GM23338 (cell line): ENCODE measurements at regions not wholly inside any gene's neighbourhood (a gene's known extent, or its start where the extent isn't known, plus 50 kb on each side); places are given as distances from the start of the nearest gene placed in this dataset.

Experiments used
- ATAC-seq: fragments of 200-7000 bp; cut with Tn5 transposase; 3 replicates; pipeline ENCODE4 v1.9.1; 2020
- DNase-seq: peaks from one replicate; pipeline ENCODE4 v3.0.0-alpha.2; 2015; ENCODE audit warnings: low spot score
- H2AFZ ChIP-seq: fragments of 200-600 bp; sonication (generic); 2 replicates; pipeline ENCODE4 v1.8.0; 2016; ENCODE audit warnings: antibody characterized with exemption, mild to moderate bottlenecking, moderate library complexity
- H3F3A ChIP-seq: fragments of 200-600 bp; sonication (generic); replicated peaks from 2 replicates; pipeline ENCODE4 v1.8.0; 2017; ENCODE audit warnings: antibody characterized with exemption, mixed run types, low read depth
- H3K27ac ChIP-seq: fragments of 200-600 bp; sonication (generic); 2 replicates; pipeline ENCODE4 v1.6.1; 2016; ENCODE audit warnings: low read depth
- H3K27me3 ChIP-seq: fragments of 200-600 bp; sonication (generic); 2 replicates; pipeline ENCODE4 v1.8.0; 2016; ENCODE audit warnings: mild to moderate bottlenecking, mixed run types, moderate library complexity; ENCODE audit not compliant: insufficient read depth
- H3K36me3 ChIP-seq: fragments of 200-600 bp; sonication (generic); 2 replicates; pipeline ENCODE4 v1.8.0; 2016; ENCODE audit warnings: mild to moderate bottlenecking; ENCODE audit not compliant: insufficient read depth
- H3K4me1 ChIP-seq: fragments of 200-600 bp; sonication (generic); 2 replicates; pipeline ENCODE4 v1.8.0; 2016; ENCODE audit warnings: mild to moderate bottlenecking, moderate library complexity; ENCODE audit not compliant: insufficient read depth
- H3K4me2 ChIP-seq: fragments of 200-600 bp; sonication (generic); 2 replicates; pipeline ENCODE4 v1.7.1; 2017; ENCODE audit warnings: mixed run types
- H3K4me3 ChIP-seq: fragments of 200-600 bp; sonication (generic); 2 replicates; pipeline ENCODE4 v1.6.1; 2016; ENCODE audit warnings: mixed run types
- H3K79me2 ChIP-seq: fragments of 200-600 bp; sonication (generic); replicated peaks from 2 replicates; pipeline ENCODE4 v1.8.0; 2017; ENCODE audit warnings: mild to moderate bottlenecking; ENCODE audit not compliant: insufficient read depth
- H3K9me2 ChIP-seq: fragments of 200-600 bp; sonication (generic); 2 replicates; pipeline ENCODE4 v1.8.0; 2017; ENCODE audit not compliant: insufficient read depth
- H4K20me1 ChIP-seq: fragments of 200-600 bp; sonication (generic); replicated peaks from 2 replicates; pipeline ENCODE4 v1.8.0; 2017; ENCODE audit warnings: mild to moderate bottlenecking; ENCODE audit not compliant: insufficient read depth
- H3K27ac Mint-ChIP-seq: 2 replicates; pipeline ENCODE4 v1.8.0; 2020; ENCODE audit warnings: inconsistent platforms, mild to moderate bottlenecking, moderate library complexity, mixed read lengths
- H3K27me3 Mint-ChIP-seq: 3 replicates; pipeline ENCODE4 v1.8.0; 2022; ENCODE audit warnings: low read depth, mild to moderate bottlenecking, moderate library complexity, mixed read lengths, inconsistent platforms; ENCODE audit not compliant: insufficient read depth, poor library complexity
- H3K36me3 Mint-ChIP-seq: 3 replicates; pipeline ENCODE4 v1.8.0; 2021; ENCODE audit warnings: low read depth, mild to moderate bottlenecking, inconsistent platforms, moderate library complexity, mixed read lengths
- H3K4me1 Mint-ChIP-seq: 3 replicates; pipeline ENCODE4 v1.8.0; 2020; ENCODE audit warnings: mild to moderate bottlenecking, inconsistent platforms, mixed read lengths
- H3K4me3 Mint-ChIP-seq: 3 replicates; pipeline ENCODE4 v1.8.0; 2021; ENCODE audit warnings: moderate library complexity, mild to moderate bottlenecking, inconsistent platforms, mixed read lengths
- H3K9me3 Mint-ChIP-seq: 3 replicates; pipeline ENCODE4 v1.8.0; 2020; ENCODE audit warnings: moderate library complexity, mild to moderate bottlenecking, inconsistent platforms, mixed read lengths
- EZH2 ChIP-seq: fragments of 200-600 bp; sonication (generic); IDR thresholded peaks from one replicate; pipeline ENCODE4 v1.8.0; 2017; ENCODE audit warnings: antibody characterized with exemption, mild to moderate bottlenecking, low read depth; ENCODE audit not compliant: unreplicated experiment
- JUNB ChIP-seq: IDR thresholded peaks from one replicate; pipeline ENCODE4 v1.6.1; 2016; ENCODE audit warnings: antibody characterized with exemption; ENCODE audit not compliant: unreplicated experiment
- NANOG ChIP-seq: IDR thresholded peaks from 2 replicates; pipeline ENCODE4 v1.6.1; 2016; ENCODE audit warnings: antibody characterized with exemption, borderline replicate concordance
- ZNF331 ChIP-seq: fragments of 250-450 bp; sonication (Bioruptor Pico); IDR thresholded peaks from 2 replicates; pipeline ENCODE4 v1.5.0; 2020; ENCODE audit warnings: low read depth, mild to moderate bottlenecking, moderate library complexity
- ZNF462 ChIP-seq: fragments of 250-450 bp; sonication (Bioruptor Pico); IDR thresholded peaks from 2 replicates; pipeline ENCODE4 v1.5.0; 2020; ENCODE audit warnings: mild to moderate bottlenecking, moderate library complexity

DNA sequence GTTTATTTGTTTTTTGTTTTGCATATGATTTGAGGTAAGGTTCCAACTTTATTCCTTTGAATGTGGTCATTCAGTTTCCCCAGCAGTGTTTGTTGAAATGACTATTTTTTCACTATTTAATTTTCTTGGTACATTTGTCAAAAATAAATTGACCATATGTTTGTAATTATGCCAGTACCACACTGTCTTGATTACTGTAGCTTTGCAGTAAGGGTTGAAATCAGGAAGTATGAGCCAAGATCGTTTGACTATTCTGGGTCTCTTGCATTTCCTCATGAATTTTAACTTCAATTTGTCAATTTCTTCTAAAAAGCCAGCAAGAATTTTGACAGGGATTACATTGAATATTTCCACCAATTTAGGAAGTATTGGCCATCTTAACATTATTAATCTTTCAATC, 199.3 kb upstream of the PPFIA2 start (continued):
- TF ChIP-seq ZNF462 (CRISPR knock-in tag) (no peak), NANOG (no peak)

- Histone ChIP-seq H3K4me2 (no peak overlapping the region), H4K20me1 (no peaks in the 10 kb centered on the region), H2AFZ (no peak overlapping the region), H3K27ac (no peak overlapping the region), H3K4me3 (no peak overlapping the region), H3K79me2 (no peaks in the 10 kb centered on the region), H3K4me1 (no peaks in the 10 kb centered on the region), H3K9me2 (no peaks in the 10 kb centered on the region), H3K36me3 (no peaks in the 10 kb centered on the region), H3K27me3 (no peaks in the 10 kb centered on the region), H3F3A (no peaks in the 10 kb centered on the region)
- Mint-ChIP-seq H3K9me3 (no peaks in the 10 kb centered on the region), H3K27ac (no peak overlapping the region), H3K36me3 (no peaks in the 10 kb centered on the region), H3K4me3 (no peak overlapping the region), H3K27me3 (no peaks in the 10 kb centered on the region), H3K4me1 (no peaks in the 10 kb centered on the region)
- ATAC-seq (no peak), DNase-seq (no peak)
- TF ChIP-seq JUNB (no peak), EZH2 (no peak), NANOG (no peak), ZNF331 (CRISPR knock-in tag) (no peak)
These were observed 198.5 kb upstream of the PPFIA2 start for GRCh38 chr12:81957631-81958030.

DNA sequence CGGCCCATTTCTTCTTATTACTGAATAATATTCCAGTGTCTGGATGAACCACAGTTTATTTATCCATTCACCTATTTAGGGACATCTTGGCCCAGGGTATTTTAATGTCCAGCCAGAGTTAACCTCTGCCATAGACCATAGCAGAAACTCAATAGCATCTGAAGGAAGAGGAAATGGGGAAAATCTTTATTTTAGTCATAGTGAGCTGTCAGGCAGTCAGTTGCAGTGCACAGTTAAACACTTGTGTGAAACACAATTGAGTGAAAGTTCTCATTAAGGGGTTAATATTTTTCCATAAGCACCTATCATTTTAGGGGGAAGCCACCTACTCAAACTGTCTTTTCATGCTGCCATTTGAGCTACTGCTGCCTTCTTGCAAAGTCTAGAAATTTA, 197.3 kb upstream of the PPFIA2 start:
- Mint-ChIP-seq H3K36me3 (no peaks in the 10 kb centered on the region), H3K4me1 (no peaks in the 10 kb centered on the region), H3K4me3 (no peak overlapping the region), H3K27me3 (no peaks in the 10 kb centered on the region), H3K27ac (no peak overlapping the region), H3K9me3 (no peaks in the 10 kb centered on the region)
- Histone ChIP-seq H3K27ac (no peak overlapping the region), H3K4me3 (no peak overlapping the region), H3K79me2 (no peaks in the 10 kb centered on the region), H3K27me3 (no peaks in the 10 kb centered on the region), H3K4me2 (no peak overlapping the region), H3K36me3 (no peaks in the 10 kb centered on the region), H3F3A (no peaks in the 10 kb centered on the region), H3K9me2 (no peaks in the 10 kb centered on the region), H4K20me1 (no peaks in the 10 kb centered on the region), H2AFZ (no peak overlapping the region), H3K4me1 (no peaks in the 10 kb centered on the region)
- ATAC-seq (no peak), DNase-seq (no peak)
- no peak for TF ChIP-seq ZNF462 (CRISPR knock-in tag)
- TF ChIP-seq JUNB: no peak
